ENCODE measurements at regions not wholly inside any gene's neighbourhood (a gene's known extent, or its start where the extent isn't known, plus 50 kb on each side); places are given as distances from the start of the nearest gene placed in this dataset.
"Not testable (repeated sequence)": the region's sequence is repeated elsewhere in the genome, so short reads cannot be mapped to it uniquely, and the experiment has no call there.

GRCh38 chr6:4472969-4473642 lies 303.1 kb upstream of the CDYL start:
- DNase-seq (ENCODE audit: low read depth), result no peak
- no peak overlapping the region for H3K4me3 ChIP-seq (ENCODE audit: low read depth, low read length)
- no peak for TF ChIP-seq CTCF (IDR thresholded peaks at IDR 0.05; ENCODE audit: insufficient read depth, low read depth, low read length, missing control alignments)

DNA sequence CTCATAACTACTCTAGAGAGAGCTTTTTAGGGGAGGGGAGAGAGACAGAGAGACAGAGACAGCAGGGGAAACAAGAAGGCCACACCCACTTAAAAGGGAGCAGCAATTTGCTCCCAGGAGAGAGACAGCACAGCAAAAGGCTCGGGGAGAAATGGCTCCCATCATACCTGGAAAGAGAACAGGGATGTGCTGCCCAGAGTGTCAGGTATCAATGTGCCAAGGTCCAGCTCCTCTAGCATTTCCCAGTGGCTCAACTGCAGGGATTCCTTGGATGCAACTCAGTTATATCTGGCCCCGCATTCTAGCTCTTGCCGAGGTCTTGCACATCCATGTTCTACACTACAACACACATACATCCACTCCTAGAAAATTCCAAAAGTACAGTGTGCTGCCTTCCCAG lies 304.0 kb upstream of the CDYL start:
- DNase-seq (ENCODE audit: low read depth), result no peak
- no peak for TF ChIP-seq CTCF (IDR thresholded peaks at IDR 0.05; ENCODE audit: insufficient read depth, low read depth, low read length, missing control alignments)
- no peak overlapping the region for H3K4me3 ChIP-seq (ENCODE audit: low read depth, low read length)

GRCh38 chr6:4471515-4471914 lies 304.7 kb upstream of the CDYL start:
- not testable (repeated sequence) for H3K4me3 ChIP-seq (ENCODE audit: low read depth, low read length); DNase-seq (ENCODE audit: low read depth)

GRCh38 chr6:4470698-4471210 lies 305.4 kb upstream of the CDYL start:
- no peak overlapping the region for H3K4me3 ChIP-seq (ENCODE audit: low read depth, low read length)
- DNase-seq (ENCODE audit: low read depth), result no peak
- TF ChIP-seq CTCF (IDR thresholded peaks at IDR 0.05; ENCODE audit: insufficient read depth, low read depth, low read length, missing control alignments), result no peak

DNA sequence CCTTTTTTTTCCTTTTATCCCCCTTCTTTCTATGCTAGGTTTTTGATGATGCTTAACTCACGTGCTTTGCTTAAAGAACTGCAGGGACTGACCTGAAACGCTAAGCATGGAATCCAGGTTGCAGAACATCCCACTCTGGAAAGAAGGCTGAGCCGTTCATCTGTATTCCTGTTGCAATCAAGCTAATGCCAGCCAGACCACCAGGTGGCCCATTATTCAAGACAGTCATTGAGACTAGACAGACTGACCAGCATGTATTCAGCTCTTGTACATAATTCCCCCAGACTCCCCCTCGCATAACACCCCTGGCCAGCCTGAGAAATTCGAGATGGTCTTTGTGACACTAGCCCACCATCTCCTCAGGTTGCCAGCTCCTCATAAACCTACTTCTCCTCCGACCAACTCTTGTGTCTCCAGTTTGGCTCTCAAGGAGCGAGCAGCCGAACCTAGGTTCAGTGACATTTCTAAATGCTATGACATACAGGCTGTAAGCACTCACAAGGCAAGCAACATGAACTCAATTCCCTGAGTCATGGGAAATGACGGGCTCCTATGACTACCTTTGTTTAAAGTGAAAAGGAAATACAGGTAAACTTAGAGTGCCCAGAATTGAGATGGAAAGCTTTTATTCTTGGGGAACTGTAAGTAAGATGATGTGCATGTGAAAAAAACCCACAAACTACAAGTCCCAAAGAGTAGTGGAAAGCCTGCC lies 309.3 kb upstream of the CDYL start:
- no peak for TF ChIP-seq CTCF (IDR thresholded peaks at IDR 0.05; ENCODE audit: insufficient read depth, low read depth, low read length, missing control alignments)
- H3K4me3 ChIP-seq (ENCODE audit: low read depth, low read length), result no peak overlapping the region
- no peak for DNase-seq (ENCODE audit: low read depth)

GRCh38 chr6:4466261-4466660 lies 309.9 kb upstream of the CDYL start:
- DNase-seq (ENCODE audit: low read depth), result no peak
- H3K4me3 ChIP-seq (ENCODE audit: low read depth, low read length), result no peak overlapping the region
- TF ChIP-seq CTCF (IDR thresholded peaks at IDR 0.05; ENCODE audit: insufficient read depth, low read depth, low read length, missing control alignments), result no peak

GRCh38 chr6:4464638-4465037 lies 311.6 kb upstream of the CDYL start:
- DNase-seq (ENCODE audit: low read depth), result no peak

More at GRCh38 chr6:4464638-4465037, 311.6 kb upstream of the CDYL start:
- no peak for TF ChIP-seq CTCF (IDR thresholded peaks at IDR 0.05; ENCODE audit: insufficient read depth, low read depth, low read length, missing control alignments)
- no peak overlapping the region for H3K4me3 ChIP-seq (ENCODE audit: low read depth, low read length)

All from GM12865 (cell line).